ENCODE measurements at regions not wholly inside any gene's neighbourhood (a gene's known extent, or its start where the extent isn't known, plus 50 kb on each side); places are given as distances from the start of the nearest gene placed in this dataset.

- Histone ChIP-seq H3K4me1 (ENCODE audit: insufficient read depth, low read length) (no peaks in the 10 kb centered on the region), H3K9me3 (ENCODE audit: control insufficient read depth in 1 of 2, low read length in 2 of 2) (no peaks in the 10 kb centered on the region), H3K36me3 (ENCODE audit: insufficient read depth, low read length) (no peaks in the 10 kb centered on the region), H3K27me3 (ENCODE audit: insufficient read depth, low read length) (no peaks in the 10 kb centered on the region), H3K27ac (ENCODE audit: low read depth, low read length) (no peak overlapping the region), H3K4me3 (ENCODE audit: low read length in 2 of 2) (no peak overlapping the region)
- Mint-ChIP-seq H3K4me3 (no peak overlapping the region), H3K27me3 (peaks cover 0 to 1% of the 10 kb centered on the region in 2 donors), H3K4me1 (no peaks in the 10 kb centered on the region), H3K36me3 (no peaks in the 10 kb centered on the region), H3K27ac (no peak overlapping the region), H3K9me3 (peaks cover 0 to 10% (median 0%) of the 10 kb centered on the region in 8 donors)
- CTCF ChIA-PET (ENCODE audit: partially characterized antibody), result no interaction called here
- POLR2A ChIA-PET (ENCODE audit: partially characterized antibody), result no interaction called here
- intact Hi-C loops (cut with micrococcal nuclease), result no loop called here
- no peak for DNase-seq
Measured at GRCh38 chr7:47153058-47153457, 428.9 kb downstream of the TNS3 start.

GRCh38 chr7:47152307-47152706, 429.6 kb downstream of the TNS3 start:
- Histone ChIP-seq H3K27me3 (ENCODE audit: insufficient read depth, low read length) (no peaks in the 10 kb centered on the region), H3K4me1 (ENCODE audit: insufficient read depth, low read length) (no peaks in the 10 kb centered on the region), H3K4me3 (ENCODE audit: low read length in 2 of 2) (no peak overlapping the region), H3K36me3 (ENCODE audit: insufficient read depth, low read length) (no peaks in the 10 kb centered on the region), H3K27ac (ENCODE audit: low read depth, low read length) (no peak overlapping the region), H3K9me3 (ENCODE audit: control insufficient read depth in 1 of 2, low read length in 2 of 2) (no peaks in the 10 kb centered on the region)
- no peaks in the 10 kb centered on the region for H3K36me3 Mint-ChIP-seq
- ChIA-PET CTCF (ENCODE audit: partially characterized antibody) (no interaction called here), POLR2A (ENCODE audit: partially characterized antibody) (no interaction called here)
- no peak overlapping the region for H3K4me3 Mint-ChIP-seq
- DNase-seq, result no peak
- peaks cover 0 to 9% (median 0%) of the 10 kb centered on the region in 8 donors for H3K9me3 Mint-ChIP-seq
- H3K4me1 Mint-ChIP-seq, result no peaks in the 10 kb centered on the region
- peaks cover 0 to 1% of the 10 kb centered on the region in 2 donors for H3K27me3 Mint-ChIP-seq
- intact Hi-C loops (cut with micrococcal nuclease), result no loop called here
- H3K27ac Mint-ChIP-seq, result no peak overlapping the region

- CTCF ChIA-PET (ENCODE audit: partially characterized antibody), result no interaction called here
- Mint-ChIP-seq H3K4me3 (no peak overlapping the region), H3K27me3 (peaks cover 0 to 1% of the 10 kb centered on the region in 2 donors), H3K4me1 (no peaks in the 10 kb centered on the region), H3K9me3 (peaks cover 0 to 7% (median 0%) of the 10 kb centered on the region in 8 donors), H3K27ac (no peak overlapping the region), H3K36me3 (no peaks in the 10 kb centered on the region)
- POLR2A ChIA-PET (ENCODE audit: partially characterized antibody), result no interaction called here
- no peaks in the 10 kb centered on the region for H3K27me3 ChIP-seq (ENCODE audit: insufficient read depth, low read length)
- no peaks in the 10 kb centered on the region for H3K36me3 ChIP-seq (ENCODE audit: insufficient read depth, low read length)
- intact Hi-C loops (cut with micrococcal nuclease), result no loop called here
- H3K27ac ChIP-seq (ENCODE audit: low read depth, low read length), result no peak overlapping the region
- no peak for DNase-seq
- no peaks in the 10 kb centered on the region for H3K9me3 ChIP-seq (ENCODE audit: control insufficient read depth in 1 of 2, low read length in 2 of 2)
- no peak overlapping the region for H3K4me3 ChIP-seq (ENCODE audit: low read length in 2 of 2)
- no peaks in the 10 kb centered on the region for H3K4me1 ChIP-seq (ENCODE audit: insufficient read depth, low read length)
Measured at GRCh38 chr7:47150497-47151260, 431.2 kb downstream of the TNS3 start.

DNA sequence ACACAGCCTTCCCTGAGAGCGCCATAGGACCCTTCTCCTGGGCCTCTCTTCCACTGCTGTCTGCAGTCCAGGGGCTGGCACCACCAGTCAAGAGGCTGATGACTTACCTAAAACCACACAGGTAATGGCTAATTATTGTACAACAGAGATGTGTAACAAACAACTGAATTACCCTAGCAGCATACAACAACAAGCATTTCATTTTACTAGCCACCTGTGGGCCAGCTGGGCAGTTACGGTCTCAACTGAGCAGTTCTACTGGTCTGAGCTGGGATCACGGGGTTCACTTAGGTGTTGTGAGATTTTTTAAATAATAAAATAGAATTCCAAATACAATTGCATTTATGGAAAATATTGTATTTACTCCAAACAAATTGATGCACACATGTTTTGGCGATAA, 431.9 kb downstream of the TNS3 start:
- Histone ChIP-seq H3K4me3 (ENCODE audit: low read length in 2 of 2) (no peak overlapping the region), H3K36me3 (ENCODE audit: insufficient read depth, low read length) (no peaks in the 10 kb centered on the region), H3K4me1 (ENCODE audit: insufficient read depth, low read length) (no peaks in the 10 kb centered on the region), H3K27me3 (ENCODE audit: insufficient read depth, low read length) (no peaks in the 10 kb centered on the region), H3K27ac (ENCODE audit: low read depth, low read length) (no peak overlapping the region), H3K9me3 (ENCODE audit: control insufficient read depth in 1 of 2, low read length in 2 of 2) (no peaks in the 10 kb centered on the region)
- H3K4me1 Mint-ChIP-seq, result no peaks in the 10 kb centered on the region
- intact Hi-C loops (cut with micrococcal nuclease), result no loop called here
- H3K27ac Mint-ChIP-seq, result no peak overlapping the region
- H3K36me3 Mint-ChIP-seq, result no peaks in the 10 kb centered on the region
- POLR2A ChIA-PET (ENCODE audit: partially characterized antibody), result no interaction called here
- CTCF ChIA-PET (ENCODE audit: partially characterized antibody), result no interaction called here
- DNase-seq, result peak in 1 of 5 donors; percentile 20
- H3K4me3 Mint-ChIP-seq, result no peak overlapping the region
- H3K27me3 Mint-ChIP-seq, result peaks cover 0 to 1% of the 10 kb centered on the region in 2 donors
- peaks cover 0 to 7% (median 0%) of the 10 kb centered on the region in 8 donors for H3K9me3 Mint-ChIP-seq

DNA sequence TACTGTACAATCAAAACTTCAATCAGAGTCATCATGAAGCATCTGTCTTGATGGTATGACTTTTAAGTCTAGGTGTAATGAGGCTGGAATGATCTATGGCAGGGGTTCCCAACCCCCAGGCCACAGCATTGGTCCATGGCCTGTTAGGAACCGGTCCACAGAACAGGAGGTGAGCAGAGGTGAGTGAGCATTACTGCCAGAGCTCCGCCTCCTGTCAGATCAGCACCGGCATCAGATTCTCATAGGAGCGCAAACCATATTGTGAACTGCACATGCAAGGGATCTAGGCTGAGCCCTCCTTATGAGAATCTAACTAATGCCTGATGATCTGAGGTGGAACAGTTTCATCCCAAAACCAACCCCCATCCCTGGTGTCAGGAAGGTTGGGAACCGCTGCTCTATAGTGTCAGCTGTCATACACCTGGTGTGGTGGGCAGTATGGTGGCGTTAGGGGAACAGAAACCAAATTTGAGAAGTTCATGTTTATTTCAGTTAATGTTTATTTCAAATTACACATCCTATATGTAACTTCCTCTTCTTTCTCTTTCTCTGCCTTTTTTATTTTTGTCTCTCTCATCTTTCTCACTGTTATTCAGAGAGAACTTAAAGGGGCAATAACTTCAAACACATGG, 432.6 kb downstream of the TNS3 start:
- Mint-ChIP-seq H3K4me1 (no peaks in the 10 kb centered on the region), H3K27me3 (peaks cover 0 to 3% of the 10 kb centered on the region in 2 donors), H3K4me3 (no peak overlapping the region), H3K9me3 (peaks cover 0 to 7% (median 0%) of the 10 kb centered on the region in 8 donors), H3K36me3 (no peaks in the 10 kb centered on the region), H3K27ac (no peak overlapping the region)
- CTCF ChIA-PET (ENCODE audit: partially characterized antibody), result no interaction called here
- no peaks in the 10 kb centered on the region for H3K27me3 ChIP-seq (ENCODE audit: insufficient read depth, low read length)
- no peak overlapping the region for H3K27ac ChIP-seq (ENCODE audit: low read depth, low read length)
- POLR2A ChIA-PET (ENCODE audit: partially characterized antibody), result no interaction called here
- no peaks in the 10 kb centered on the region for H3K4me1 ChIP-seq (ENCODE audit: insufficient read depth, low read length)
- no peak overlapping the region for H3K4me3 ChIP-seq (ENCODE audit: low read length in 2 of 2)
- H3K36me3 ChIP-seq (ENCODE audit: insufficient read depth, low read length), result no peaks in the 10 kb centered on the region
- peak in 1 of 5 donors; percentile 24 for DNase-seq
- intact Hi-C loops (cut with micrococcal nuclease), result no loop called here
- no peaks in the 10 kb centered on the region for H3K9me3 ChIP-seq (ENCODE audit: control insufficient read depth in 1 of 2, low read length in 2 of 2)

GRCh38 chr7:47148536-47149207, 433.2 kb downstream of the TNS3 start:
- H3K27ac Mint-ChIP-seq, result no peak overlapping the region
- Histone ChIP-seq H3K4me1 (ENCODE audit: insufficient read depth, low read length) (no peaks in the 10 kb centered on the region), H3K27me3 (ENCODE audit: insufficient read depth, low read length) (no peaks in the 10 kb centered on the region), H3K27ac (ENCODE audit: low read depth, low read length) (no peak overlapping the region), H3K4me3 (ENCODE audit: low read length in 2 of 2) (no peak overlapping the region), H3K36me3 (ENCODE audit: insufficient read depth, low read length) (no peaks in the 10 kb centered on the region), H3K9me3 (ENCODE audit: control insufficient read depth in 1 of 2, low read length in 2 of 2) (no peaks in the 10 kb centered on the region)
- DNase-seq, result no peak
- peaks cover 0 to 3% of the 10 kb centered on the region in 2 donors for H3K27me3 Mint-ChIP-seq
- CTCF ChIA-PET (ENCODE audit: partially characterized antibody), result no interaction called here
- intact Hi-C loops (cut with micrococcal nuclease), result no loop called here
- no peaks in the 10 kb centered on the region for H3K36me3 Mint-ChIP-seq
- peaks cover 0 to 7% (median 0%) of the 10 kb centered on the region in 8 donors for H3K9me3 Mint-ChIP-seq
- H3K4me1 Mint-ChIP-seq, result no peaks in the 10 kb centered on the region
- H3K4me3 Mint-ChIP-seq, result no peak overlapping the region
- POLR2A ChIA-PET (ENCODE audit: partially characterized antibody), result no interaction called here

GRCh38 chr7:47147213-47147631, 434.7 kb downstream of the TNS3 start:
- Mint-ChIP-seq H3K4me3 (no peak overlapping the region), H3K9me3 (peaks cover 0 to 7% (median 0%) of the 10 kb centered on the region in 8 donors), H3K4me1 (no peaks in the 10 kb centered on the region), H3K27me3 (peaks cover 0 to 3% of the 10 kb centered on the region in 2 donors), H3K36me3 (no peaks in the 10 kb centered on the region), H3K27ac (no peak overlapping the region)
- CTCF ChIA-PET (ENCODE audit: partially characterized antibody), result no interaction called here
- H3K9me3 ChIP-seq (ENCODE audit: control insufficient read depth in 1 of 2, low read length in 2 of 2), result no peaks in the 10 kb centered on the region
- no peak overlapping the region for H3K27ac ChIP-seq (ENCODE audit: low read depth, low read length)
- H3K4me3 ChIP-seq (ENCODE audit: low read length in 2 of 2), result no peak overlapping the region
- DNase-seq, result no peak
- POLR2A ChIA-PET (ENCODE audit: partially characterized antibody), result no interaction called here
- H3K4me1 ChIP-seq (ENCODE audit: insufficient read depth, low read length), result no peaks in the 10 kb centered on the region
- no peaks in the 10 kb centered on the region for H3K27me3 ChIP-seq (ENCODE audit: insufficient read depth, low read length)
- no peaks in the 10 kb centered on the region for H3K36me3 ChIP-seq (ENCODE audit: insufficient read depth, low read length)
- intact Hi-C loops (cut with micrococcal nuclease), result no loop called here
